GM18499 (cell line): ENCODE measurements at regions not wholly inside any gene's neighbourhood (a gene's known extent, or its start where the extent isn't known, plus 50 kb on each side); places are given as distances from the start of the nearest gene placed in this dataset.
"Not testable (repeated sequence)": the region's sequence is repeated elsewhere in the genome, so short reads cannot be mapped to it uniquely, and the experiment has no call there.

Source experiments
- ATAC-seq: cut with Tn5 transposase; IDR thresholded peaks from one replicate; pipeline ENCODE4 v1.9.1; 2021; ENCODE audit warnings: moderate number of reproducible peaks; ENCODE audit not compliant: insufficient read depth, unreplicated experiment

DNA sequence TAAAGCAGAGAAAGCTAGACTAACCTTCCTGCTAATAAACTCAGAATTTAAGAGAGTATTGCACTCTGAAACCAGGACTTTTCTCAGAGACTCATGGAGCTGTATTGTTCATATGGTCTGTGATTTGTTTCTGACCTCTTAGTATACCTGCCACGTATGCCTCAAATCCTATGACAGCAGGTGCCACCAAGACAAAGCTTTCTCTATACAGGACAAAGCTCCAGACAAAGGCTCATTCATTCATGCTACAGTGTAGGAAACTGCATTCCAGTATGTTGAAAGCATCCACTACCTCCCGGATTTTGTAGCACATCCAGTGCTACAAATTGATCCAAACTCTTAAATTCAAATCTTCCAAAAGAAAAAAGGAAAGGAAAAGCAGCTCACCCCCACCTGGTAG is 178.3 kb downstream of the CHIC2 start:
- ATAC-seq: no peak

DNA sequence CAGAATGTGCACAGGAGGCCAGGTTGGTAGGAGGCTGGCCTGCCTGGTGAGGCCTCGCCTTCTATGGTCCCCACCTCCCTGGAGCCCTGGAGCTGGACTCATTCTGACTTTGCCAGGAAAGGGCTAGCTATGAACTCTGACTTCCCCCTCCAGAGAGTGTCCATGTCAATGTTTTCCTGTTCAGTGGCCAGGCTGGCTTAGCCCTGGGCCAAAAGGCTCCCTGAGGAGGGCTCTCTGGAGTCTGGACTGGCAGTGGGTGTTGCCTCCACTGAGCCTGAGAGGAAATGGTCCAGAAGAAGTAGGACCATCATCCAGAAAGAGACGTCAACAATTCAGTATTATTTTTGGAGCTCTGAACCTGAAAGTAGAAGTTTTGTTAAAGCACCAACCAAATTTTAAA is 178.7 kb downstream of the CHIC2 start:
- no peak for ATAC-seq

DNA sequence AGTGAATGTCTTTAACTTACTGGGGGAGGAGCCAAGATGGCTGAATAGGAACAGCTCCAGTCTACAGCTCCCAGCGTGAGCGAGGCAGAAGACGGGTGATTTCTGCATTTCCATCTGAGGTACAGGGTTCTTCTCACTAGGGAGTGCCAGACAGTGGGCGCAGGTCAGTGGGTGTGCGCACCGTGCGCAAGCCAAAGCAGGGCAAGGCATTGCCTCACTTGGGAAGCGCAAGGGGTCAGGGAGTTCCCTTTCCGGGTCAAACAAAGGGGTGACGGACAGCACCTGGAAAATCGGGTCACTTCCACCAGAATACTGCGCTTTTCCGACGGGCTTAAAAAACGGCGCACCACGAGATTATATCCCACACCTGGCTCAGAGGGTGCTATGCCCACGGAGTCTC is 187.3 kb downstream of the CHIC2 start:
- not testable (repeated sequence) for ATAC-seq

DNA sequence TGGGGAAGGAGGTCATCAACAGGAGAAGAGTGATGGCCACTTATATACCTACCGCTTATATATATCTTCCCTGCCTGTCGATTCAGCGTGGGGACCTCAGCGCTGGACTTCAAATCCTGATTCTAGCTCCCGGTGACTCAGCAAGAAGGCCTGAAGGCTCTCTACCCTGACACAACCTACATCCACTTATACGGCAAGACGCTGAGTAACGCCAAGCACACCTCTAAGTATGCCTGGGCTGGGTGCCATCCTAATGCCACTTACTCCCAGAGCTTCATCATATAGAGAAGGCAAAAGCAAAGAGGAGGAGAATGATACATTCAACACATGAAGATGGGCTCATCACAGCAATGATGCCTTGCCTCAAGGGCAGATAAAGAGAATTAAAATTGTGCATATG is 198.3 kb downstream of the CHIC2 start:
- no peak for ATAC-seq

DNA sequence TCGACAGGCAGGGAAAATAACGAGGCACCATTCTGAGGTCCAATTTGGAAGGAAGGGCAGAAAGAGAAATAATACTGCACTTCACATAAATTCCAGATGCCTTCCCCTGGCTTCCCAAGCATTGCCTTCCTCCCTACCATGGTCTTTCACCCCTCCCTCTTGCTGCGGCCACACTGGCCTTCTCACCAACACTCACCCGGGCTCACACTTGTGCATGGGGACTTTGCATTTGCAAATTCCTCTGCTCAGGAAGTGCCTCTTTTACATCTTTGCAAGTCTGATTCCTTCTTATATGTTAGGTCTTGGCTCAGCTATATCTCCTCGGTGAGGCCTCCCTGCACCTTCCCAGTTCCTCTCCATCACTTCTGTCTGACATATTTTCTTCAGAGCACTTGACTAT is 199.4 kb downstream of the CHIC2 start:
- no peak for ATAC-seq

DNA sequence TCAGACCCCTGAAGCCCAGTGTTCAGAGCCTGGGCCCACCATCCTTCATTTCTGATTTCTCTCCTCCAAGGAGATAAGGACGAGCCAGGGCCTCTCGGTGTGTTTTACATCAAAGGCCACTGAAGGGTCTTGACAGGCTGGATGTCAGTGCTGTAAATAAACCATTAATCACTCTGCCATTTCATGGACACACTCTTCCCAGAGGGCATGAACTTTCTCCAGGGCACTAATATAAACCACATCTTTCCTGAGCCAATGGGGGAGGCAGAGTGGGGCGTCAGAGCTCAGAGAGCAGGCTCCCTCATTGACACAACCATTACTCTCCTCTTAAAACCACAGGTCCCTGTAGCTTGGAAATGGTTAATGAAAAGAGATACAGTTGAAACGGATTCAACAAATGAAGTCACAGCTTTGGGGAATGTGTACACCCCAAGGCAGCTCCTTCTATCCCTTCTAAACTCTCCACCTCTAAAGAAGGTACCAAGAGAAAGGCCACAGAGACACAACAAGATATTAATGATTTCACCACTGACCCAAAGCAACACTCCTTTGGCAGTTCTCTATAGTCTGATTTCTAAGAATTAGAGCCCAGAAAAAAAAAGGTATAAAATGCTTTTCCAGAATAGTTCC is 200.6 kb downstream of the CHIC2 start:
- no peak for ATAC-seq

DNA sequence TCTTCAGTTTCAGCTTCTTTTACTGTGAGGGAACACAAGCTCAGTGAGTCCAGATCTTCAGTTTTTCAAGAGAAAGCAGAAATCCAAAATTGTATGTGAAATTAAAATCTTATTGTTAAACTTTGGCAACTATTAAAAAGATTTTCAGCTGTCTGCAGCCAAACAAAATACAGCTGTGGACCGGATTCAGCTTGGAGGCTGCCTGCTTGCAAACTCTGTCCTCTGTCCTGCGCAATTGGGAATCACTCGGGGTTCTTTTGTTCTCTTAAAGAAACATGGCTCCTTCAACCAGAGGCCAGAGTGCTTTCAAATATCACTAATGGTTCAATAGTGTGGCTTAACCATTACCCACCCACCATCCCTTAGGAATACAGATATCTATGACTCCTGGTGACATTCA is 201.2 kb downstream of the CHIC2 start:
- no peak for ATAC-seq

DNA sequence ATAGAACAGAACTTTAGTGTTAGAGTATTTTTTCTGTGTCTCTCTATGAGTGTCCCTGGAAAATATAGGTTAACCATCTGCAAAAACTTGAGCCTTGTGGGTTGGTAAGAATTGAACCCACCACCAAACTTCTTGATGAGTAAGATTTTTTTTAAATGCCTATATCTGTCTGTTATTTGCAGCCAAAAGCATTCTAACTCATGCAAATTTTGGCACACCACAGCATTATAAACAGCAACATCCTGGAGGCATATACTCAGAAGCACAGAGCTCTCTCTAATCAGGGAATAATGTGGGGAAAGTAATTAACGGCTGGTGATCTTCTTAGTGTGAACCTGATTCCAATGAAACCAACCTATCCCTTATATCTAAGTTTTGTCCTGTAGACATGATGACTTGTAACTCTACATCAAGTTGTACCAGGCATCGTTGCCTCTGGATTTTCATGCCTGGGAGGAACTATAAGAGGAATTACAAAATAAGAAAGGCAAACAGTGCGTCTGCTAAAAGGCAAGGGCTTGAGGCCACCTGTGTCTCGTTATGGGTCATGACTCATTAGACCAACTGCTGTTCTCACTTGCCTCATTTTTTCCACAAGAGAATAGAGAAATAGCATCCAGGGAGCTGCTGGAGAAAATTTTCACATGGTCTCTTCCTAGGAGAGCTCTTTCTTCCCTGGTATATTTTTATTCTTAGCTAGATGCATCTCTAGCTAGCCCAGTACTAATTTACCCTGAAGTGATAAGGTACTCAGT is 202.4 kb downstream of the CHIC2 start:
- ATAC-seq: no peak

DNA sequence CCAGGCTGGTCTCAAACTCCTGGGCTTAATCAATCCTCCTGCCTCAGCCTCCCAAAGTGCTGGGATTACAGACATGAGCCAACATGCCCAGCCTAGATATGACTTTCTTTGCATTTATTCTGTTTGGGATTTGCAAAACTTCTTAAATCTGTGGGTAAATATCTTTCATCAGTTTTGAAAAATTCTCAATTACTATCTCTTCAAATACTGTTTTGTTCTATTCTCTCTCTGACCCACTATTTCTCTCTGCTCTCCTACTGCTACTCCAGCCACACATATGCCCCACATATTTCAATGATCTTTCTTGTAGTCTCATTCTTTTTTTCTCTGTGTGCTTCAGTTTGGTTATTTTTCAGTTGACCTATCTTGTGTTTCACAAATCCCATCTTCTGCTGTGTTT is 205.1 kb downstream of the CHIC2 start:
- no peak for ATAC-seq

DNA sequence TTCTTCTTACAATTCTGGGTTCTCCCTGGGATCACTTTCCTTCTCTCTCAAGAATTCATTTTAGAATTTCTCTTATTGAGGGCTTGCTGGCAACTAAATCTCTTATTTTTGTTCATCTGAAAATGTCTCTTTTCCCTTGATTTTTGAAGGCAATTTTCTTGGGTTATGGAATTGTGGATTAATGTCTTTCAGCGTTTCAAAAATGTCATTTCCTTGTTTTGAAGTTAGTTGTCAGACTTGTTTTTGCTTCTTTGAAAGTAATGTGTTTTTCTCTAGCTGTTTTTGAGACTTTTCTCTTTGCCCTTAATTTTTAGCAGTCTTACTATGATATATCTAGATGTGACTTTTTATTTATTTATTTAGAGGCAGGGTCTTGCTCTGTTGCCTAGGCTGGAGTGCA is 205.7 kb downstream of the CHIC2 start:
- no peak for ATAC-seq

DNA sequence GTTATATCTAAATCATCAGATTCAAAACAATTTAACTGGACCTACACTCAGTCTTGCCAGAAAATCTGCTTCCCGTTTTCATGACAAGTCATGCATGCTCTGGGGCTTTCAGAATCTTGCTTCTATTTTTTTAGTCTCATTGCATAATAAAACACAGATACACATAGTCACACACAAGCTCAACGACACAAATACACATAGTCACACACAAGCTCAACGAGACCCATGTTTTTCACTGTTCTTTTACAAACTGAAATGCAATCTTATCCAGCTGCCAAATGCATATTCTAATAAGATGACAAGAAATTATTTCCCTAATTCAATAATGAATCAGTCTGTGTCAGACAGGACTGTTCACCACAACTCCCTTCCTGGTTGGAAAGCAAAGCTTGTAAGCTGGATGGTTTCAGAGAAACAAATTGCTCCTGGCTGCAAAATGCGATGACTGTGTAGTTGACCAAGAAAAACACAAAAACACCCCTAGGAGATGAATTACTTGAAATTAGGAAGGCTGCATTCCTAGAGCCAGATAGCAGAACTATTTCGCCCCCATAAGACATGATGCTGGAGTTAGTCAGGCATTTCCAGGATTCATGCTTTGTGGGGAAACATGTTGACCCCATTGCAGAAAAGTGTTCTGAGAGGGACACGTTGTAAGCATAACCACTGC is 208.7 kb downstream of the CHIC2 start:
- ATAC-seq: no peak

DNA sequence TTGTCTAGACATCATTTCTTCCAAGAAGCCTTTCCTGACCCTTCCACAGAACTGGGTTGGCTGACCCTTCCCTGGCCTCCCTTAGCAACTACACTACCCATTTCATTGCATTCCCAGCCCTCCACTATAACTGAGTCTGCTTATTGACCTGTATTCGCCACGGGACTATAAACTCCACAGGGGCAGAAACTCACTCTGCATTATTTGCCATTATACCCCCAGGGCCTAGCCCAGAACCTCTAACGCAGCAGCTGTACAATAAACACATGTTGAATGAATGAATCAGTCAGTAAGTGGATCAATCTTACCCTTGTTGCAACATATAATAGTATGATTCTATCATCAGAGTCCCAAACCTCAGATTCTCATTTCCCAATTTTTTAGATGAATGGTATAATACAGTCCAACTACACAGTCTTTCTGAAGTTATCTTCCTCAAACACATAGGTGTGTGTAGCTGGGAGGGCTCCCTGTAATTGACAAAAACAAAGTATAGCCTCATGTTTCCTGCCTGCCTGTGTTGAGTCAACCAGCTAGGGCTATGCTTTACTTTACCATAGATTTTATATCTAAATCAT is 209.3 kb downstream of the CHIC2 start:
- ATAC-seq: no peak

DNA sequence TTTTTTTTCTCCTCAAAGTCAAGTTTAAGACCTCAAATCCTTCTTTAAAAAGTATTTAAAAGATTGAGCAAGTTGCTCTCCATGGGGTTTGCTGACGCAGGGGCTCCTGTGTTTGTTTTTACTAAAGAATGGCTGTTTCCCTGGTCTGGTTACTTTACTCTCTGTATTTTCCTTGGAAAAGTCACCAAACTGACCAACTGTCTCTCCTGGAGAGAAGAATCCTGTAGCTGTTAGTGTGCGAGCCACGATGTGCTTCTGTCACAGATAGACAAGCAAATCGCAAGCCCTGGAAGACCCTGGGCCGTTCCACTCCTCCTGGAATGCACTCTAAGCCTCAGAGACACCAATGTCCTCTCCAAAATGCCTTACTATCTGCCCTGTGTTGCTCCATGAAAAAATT is 212.1 kb downstream of the CHIC2 start:
- ATAC-seq: no peak

DNA sequence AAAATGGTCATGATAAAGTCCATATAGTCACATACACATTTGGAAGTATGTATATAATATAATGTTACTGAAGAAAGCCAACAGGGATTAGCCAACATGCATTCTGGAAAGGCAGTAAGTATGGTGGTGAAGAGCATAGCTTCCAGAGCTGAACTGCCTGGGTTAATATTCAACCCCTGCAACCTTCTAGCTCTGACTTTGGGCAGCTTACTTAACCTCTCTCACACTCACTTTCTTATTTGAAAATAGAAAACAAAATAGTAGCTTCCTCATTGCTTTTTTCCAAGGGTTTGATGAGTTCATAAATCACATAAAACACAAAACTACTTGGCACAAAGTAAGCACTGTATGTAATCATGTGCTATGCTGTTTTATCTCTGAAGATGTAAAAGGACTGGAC is 216.4 kb downstream of the CHIC2 start:
- ATAC-seq: no peak

DNA sequence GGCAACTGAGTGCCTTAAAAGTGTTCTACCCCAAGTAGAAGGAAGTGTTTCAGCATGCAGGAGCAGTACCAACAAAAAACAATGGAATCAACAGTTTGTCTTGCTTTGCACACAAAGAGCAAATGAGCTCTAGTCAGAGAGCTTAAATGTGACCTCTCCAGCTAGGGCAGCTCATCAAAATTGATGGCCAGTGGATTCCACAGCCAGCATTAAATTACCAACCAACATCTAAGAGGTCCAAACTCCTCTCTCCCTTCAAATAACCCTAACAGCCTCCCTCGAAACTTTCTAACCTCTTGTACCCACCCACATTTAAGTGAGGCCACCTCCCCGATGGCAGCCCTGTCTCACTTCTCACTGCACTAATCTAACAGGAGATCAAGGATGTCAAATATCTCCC is 219.9 kb downstream of the CHIC2 start:
- no peak for ATAC-seq

DNA sequence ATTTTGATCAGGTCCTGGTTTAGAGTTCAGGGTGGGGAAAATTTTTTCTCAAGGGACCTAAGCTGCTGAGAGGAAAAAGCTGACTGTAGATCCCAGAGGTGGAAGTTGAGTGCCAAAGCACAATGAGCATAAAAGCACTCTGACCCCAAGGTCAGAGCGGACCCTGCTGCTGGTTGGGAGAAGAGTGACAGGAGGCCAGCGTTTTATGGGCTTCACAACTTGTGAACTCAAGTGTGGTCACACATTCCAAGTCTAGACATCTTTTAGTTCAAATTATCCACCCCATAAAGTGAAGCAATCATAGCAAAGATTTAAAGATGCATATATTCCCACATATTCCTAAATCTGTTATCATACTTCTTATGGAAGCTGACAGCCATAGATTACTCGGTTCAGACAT is 220.3 kb downstream of the CHIC2 start:
- ATAC-seq: no peak

DNA sequence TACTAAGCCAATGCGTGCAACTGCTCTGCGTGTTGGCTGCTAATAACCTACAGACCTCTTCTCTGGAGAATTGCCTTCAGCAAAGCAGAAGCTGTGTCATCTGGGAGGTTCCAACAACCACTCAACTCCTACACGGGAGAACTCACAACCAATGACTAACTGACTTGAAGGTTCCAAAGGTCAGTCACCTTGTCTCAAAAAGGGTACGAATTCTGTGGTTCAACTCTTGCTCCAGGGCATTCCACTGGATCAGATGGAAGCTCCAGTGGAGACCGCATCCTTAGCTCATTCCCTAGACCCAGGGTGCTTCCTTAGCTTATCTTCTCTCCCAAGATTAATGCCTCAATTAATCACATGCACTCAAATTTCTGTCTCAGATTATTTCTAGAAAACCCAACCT is 222.7 kb downstream of the CHIC2 start:
- ATAC-seq: no peak

DNA sequence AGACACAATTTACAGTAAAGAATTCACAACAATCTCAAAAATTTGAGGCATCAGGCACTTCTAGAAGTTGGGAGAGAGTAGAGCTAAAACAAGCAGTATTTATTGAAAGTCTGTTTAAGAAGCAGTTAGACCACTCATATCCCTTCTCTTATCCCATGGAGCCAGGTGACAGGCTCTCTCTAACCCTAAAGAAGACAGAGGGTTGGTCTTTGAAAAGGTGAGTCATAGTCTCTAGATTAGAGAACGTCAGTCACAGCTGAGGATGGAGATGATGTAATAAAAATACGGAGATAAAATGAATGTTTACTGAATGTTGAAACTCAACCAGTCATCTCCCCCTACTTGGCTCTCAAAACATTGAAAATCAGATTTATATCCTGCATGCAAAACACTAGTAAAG is 223.8 kb downstream of the CHIC2 start:
- ATAC-seq: no peak

DNA sequence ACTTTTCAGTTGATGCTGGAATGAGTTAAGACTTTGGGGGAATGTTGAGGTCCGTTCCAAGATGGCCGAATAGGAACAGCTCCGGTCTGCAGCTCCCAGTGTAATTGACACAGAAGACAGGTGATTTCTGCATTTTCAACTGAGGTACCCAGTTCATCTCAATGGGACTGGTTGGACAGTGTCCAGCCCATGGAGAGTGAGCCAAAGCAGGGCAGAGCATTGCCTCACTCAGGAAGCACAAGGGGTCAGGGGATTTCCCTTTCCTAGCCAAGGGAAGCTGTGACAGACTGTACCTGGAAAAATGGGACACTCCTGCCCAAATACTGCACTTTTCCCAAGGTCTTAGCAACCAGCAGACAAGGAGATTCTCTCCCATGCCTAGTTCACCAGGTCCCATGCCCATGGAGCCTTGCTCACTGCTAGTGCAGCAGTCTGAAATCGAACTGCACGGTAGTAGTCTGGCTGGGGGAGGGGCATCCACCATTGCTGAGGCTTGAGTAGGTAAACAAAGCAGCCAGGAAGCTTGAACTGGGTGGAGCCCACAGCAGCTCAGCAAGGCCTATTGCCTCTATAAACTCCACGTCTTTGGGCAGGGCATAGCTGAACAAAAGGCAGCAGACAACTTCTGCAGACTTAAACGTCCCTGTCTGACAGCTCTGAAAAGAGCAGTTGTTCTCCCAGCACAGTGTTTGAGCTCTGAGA is 231.0 kb downstream of the CHIC2 start:
- ATAC-seq: not testable (repeated sequence)

DNA sequence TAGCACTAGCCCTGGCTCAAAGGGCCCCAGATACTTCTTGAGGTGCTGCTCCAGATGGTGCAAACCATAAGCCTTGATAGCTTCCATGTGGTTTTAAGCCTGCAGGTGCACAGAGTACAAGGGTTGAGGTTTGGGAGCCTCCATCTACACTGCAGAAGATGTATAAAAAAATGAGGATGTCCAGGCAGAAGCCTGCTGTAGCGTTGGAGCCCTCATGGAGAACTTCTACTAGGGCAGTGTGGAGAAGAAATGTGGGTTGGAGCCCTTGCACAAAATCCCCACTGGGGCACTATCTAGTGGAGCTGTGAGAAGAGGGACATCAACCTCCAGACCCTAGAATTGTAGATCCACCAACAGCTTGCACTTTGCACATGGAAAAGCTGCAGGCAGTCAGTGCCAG is 231.9 kb downstream of the CHIC2 start:
- ATAC-seq: no peak

DNA sequence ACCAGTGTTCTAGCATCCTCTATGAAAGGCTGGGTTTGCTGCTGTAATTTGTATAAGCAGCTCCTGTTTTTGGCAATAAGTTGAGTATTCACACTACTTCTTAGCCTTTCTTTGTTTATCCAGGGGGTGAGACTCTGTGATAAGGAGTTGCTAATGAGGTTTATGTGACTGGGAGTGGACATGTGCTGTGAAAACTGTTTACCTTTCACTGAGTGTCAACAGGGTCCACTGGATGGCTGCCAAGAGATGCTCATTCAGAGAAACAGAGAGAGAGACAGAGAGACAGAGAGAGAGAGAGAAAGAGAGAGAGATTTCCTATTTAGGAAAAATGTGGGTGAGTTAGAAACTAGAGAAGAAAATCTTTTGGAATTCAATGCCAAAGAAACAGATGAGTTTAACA is 233.9 kb downstream of the CHIC2 start:
- ATAC-seq: no peak
